Stimulated activated CD8-positive, alpha-beta memory T cell treated with anti-CD3 and anti-CD28 coated beads, Interleukin-4, amount 100 ng/mL, for 1 hour (primary cell): ENCODE measurements at regions not wholly inside any gene's neighbourhood (a gene's known extent, or its start where the extent isn't known, plus 50 kb on each side); places are given as distances from the start of the nearest gene placed in this dataset.

Experiments
- DNase-seq, 2 donors: peaks; one replicate each; pipeline ENCODE4 v3.0.0-alpha.2; 2020; ENCODE audit warnings: low read depth in 2 of 2, low spot score in 1 of 2

GRCh38 chr17:79296243-79296642 lies 221.6 kb downstream of the ENGASE start:
- no peak for DNase-seq

DNA sequence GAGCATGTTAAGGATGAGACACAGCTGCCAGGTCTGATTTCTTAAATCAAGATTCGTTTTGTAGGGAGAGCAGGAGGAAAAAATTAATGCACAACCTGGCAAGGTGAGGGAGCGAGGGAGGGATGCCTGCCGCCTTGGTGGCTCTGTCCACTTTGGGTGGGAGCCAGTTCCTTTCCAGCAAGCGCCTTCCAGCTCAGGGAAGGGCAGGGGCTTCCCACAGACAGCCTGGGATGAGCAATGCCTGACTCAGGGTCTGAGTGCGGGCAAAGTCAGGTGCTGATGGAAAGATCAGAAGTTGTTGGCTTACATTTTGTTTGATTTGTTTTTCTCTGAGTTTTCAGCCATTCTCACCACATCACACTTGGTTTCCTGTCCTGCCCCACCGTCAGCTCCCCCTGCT lies 220.7 kb downstream of the ENGASE start:
- DNase-seq: no peak

DNA sequence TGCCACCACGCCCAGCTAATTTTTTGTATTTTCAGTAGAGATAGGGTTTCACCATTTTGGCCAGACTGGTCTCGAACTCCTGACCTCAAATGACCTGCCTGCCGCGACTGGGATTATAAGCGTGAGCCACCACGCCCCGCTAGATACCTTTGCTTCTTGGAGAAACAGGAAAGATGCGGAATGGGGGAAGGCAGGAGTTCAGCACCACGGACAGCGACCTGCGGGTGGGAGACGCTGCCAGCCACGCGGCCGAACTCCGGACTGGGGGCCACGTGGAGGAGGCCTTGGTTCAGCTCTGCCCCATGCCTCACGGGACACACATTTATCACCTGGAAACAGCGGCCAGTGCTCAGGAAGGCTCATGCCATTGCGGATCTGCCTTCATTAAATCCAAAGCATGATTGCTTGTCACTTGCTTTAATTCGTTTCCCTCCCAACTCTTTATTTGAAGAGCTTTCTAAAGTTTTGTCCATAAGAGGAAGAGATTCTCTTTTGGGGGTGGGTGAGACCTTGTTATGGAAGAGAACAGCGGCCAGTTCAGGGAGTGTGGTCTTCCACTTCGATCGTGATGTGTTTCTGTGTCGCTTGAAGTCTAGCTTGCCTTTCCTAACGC lies 219.9 kb downstream of the ENGASE start:
- peak; percentile 1 to 22 for DNase-seq

GRCh38 chr17:79292501-79292900 lies 217.9 kb downstream of the ENGASE start:
- no peak for DNase-seq

GRCh38 chr17:79291391-79291790 lies 216.8 kb downstream of the ENGASE start:
- DNase-seq: no peak

DNA sequence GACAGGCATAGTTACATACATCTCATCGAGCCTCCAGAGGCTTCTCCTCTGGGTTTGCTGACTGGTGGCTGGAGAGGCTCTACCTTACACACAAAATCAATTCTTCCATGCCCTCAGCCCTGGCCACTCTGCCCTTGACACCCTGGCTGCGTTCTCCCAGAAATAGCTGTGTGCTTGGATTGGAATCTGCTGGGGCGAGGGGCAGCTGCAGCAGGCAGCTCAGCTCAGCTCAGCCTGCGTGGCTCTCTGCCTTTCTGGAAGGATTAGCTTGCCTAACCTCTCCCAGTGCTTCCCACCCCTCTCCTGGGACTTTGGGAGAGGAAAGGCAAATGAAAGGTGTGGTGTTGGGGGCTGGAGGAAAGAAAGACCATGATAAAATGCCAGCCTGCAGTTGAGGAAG lies 216.1 kb downstream of the ENGASE start:
- no peak for DNase-seq

GRCh38 chr17:79288950-79289349 lies 214.3 kb downstream of the ENGASE start:
- DNase-seq: no peak

DNA sequence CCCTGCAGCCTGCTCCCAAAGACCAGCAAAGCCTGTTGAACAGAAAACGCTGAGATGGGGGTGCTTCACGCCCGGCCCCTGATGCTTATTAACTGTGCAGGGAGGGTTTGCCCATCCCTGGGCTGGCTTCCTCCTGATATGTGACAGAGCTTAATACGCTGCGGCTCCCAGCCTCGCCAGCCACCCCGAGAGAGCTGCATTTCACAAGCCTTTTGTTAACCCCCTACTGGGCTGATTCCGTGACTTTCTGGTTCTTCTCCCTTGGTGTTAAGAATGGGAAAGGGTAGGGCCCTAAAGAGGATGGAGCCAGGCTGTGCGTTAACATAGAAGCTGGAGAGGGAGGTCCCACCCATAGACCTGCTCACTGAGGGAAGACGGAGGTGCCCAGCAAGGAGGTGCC lies 211.8 kb downstream of the ENGASE start:
- DNase-seq: no peak

- DNase-seq: no peak
These were observed 211.3 kb downstream of the ENGASE start for GRCh38 chr17:79285973-79286372.

GRCh38 chr17:79282294-79282693 lies 207.7 kb downstream of the ENGASE start:
- no peak for DNase-seq

DNA sequence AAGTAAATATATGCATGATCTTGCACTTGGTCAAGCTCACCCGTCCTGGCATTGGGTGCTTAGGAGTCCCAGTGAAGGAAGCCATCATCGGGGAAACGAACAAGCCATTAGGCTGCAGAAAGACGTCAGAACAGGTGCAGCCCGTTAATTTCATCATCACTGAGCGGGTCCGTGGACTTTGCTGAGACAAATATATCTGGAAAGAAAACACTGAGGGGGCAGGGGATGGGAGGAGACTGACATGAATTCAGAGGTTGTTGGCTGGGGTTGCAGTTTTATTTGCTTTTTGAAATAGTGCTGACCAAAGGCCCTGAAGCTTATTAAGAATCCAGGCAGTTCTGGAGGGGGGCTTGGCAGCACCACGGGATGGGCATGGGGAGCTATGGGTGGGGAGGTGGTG lies 207.2 kb downstream of the ENGASE start:
- DNase-seq: no peak

- no peak for DNase-seq
These were observed 206.4 kb downstream of the ENGASE start for GRCh38 chr17:79280866-79281572.

DNA sequence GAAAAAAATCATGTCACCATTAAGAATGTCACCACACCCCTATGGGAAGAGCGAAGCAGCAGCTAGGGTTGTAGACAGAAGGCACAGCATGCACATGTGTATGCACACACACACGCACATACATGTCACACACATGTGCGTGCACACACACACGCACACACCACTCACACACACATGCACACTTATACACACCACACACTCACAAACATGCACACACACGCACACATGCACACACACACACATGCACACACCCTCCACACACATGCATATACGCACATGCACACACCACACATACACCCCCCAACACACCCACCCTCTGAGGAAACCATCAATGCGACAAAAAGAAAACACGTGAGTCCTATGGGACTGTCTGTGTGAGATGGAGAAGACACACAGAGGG lies 205.4 kb downstream of the ENGASE start:
- no peak for DNase-seq

DNA sequence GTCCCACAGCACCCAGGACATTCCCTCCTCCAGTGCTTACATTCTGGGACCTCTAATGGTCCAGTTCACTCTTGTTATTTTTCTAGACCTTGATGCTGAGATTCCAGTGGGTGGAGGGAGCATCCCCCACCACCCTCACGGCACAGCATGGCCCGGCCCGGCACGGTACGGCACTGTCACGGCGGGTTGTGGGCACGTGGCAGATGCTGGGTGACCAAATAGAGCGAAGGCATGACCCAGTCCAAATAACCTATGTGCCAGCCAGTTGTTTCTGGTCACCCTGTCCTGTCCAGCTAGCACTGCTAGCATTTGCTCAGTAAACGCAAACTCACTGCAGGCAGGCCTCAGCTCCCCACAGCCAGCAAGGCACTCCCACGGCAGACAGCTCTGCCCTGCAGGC lies 204.7 kb downstream of the ENGASE start:
- no peak for DNase-seq

- no peak for DNase-seq
These were observed 202.2 kb downstream of the ENGASE start for GRCh38 chr17:79276821-79277220.

DNA sequence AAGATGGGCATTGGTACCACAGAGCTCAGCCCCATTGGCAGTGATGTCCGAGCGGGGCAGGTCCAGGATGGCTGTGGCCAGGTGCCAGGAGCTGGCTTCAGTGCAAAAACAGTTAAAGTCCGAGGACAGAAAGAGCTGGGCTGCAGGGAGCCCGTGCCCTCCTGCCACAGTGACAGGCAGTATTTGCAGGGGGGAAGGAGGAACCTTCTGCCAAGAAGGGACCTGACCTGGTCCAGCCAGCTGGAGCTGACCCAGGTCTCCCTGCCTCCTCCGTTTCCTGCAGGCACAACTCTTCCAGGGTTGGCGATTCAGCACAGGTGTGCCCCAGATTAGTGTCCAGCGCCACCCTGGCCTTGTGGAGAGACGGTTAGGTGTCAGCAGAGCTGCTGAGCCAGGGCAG lies 199.0 kb downstream of the ENGASE start:
- DNase-seq: no peak

GRCh38 chr17:79272666-79273219 lies 198.1 kb downstream of the ENGASE start:
- no peak for DNase-seq

DNA sequence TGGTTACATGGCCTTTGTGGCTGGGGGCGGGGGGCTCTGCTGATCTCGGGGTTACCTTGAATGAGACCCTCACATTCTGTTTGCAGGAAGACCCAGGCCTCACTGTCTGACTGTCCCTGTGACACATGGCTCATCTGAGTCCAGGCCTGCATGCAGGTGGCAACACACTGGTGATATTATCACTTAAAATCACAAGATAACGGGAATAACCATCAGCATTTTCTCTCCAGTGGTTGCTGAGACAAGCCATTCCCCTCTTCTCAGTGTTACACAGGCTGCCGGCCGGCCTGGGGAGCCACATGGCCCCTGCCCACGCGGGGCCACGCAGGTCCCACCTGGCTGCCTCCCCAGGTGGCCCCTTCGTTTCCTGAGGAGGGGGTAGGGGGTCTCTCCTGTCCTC lies 197.6 kb downstream of the ENGASE start:
- no peak for DNase-seq

GRCh38 chr17:79269620-79270019 lies 195.0 kb downstream of the ENGASE start:
- no peak for DNase-seq

DNA sequence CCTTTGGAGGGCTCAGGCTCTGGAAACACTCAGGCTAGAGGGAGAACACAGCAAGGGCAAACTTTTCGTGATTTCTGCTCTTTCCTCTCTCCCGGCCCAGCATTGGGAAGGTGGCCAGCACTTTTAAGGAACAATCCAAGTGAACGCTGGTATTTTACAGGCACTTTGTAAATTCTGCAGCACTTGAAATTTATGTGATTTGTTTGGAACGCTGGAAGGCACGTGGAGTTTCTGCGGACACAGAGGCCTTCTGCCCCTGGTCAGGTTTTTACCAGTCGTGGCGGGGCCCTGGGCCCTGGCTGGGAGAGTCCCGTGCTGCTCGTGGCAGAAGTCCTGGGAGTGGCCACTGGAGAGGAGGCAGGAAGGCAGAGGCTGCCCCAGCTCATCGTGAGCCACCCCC lies 188.6 kb downstream of the ENGASE start:
- no peak for DNase-seq

GRCh38 chr17:79262624-79263023 lies 188.0 kb downstream of the ENGASE start:
- no peak for DNase-seq

- DNase-seq: no peak
These were observed 186.9 kb downstream of the ENGASE start for GRCh38 chr17:79261355-79262072.
